Activated T-helper 1 cell treated with anti-CD3 and anti-CD28 coated beads, Interleukin-12 subunit alpha, Interleukin-12 subunit beta, Interleukin-2, Interleukin-4 antibody, amounts not matched to agents 30 ng/mL and 10 ng/mL and 1 ng/mL, durations not matched to agents 14 hours and 24 hours and 36 hours (primary cell): ENCODE measurements at regions not wholly inside any gene's neighbourhood (a gene's known extent, or its start where the extent isn't known, plus 50 kb on each side); places are given as distances from the start of the nearest gene placed in this dataset.

Experiments
- DNase-seq: peaks from one replicate; pipeline ENCODE4 v3.0.0; 2021; ENCODE audit warnings: low spot score
- H3K27ac Mint-ChIP-seq: one replicate; pipeline ENCODE4 v1.8.0; 2021; ENCODE audit warnings: mild to moderate bottlenecking, mixed read lengths
- H3K27me3 Mint-ChIP-seq: one replicate; pipeline ENCODE4 v1.8.0; 2022; ENCODE audit warnings: mild to moderate bottlenecking, moderate library complexity, mixed read lengths; ENCODE audit not compliant: insufficient read depth
- H3K36me3 Mint-ChIP-seq: one replicate; pipeline ENCODE4 v1.8.0; 2021; ENCODE audit warnings: low read depth, mixed read lengths
- H3K4me1 Mint-ChIP-seq: one replicate; pipeline ENCODE4 v1.8.0; 2021; ENCODE audit warnings: low read depth, mixed read lengths
- H3K4me3 Mint-ChIP-seq: one replicate; pipeline ENCODE4 v1.8.0; 2021; ENCODE audit warnings: mild to moderate bottlenecking, moderate library complexity, mixed read lengths
- H3K9me3 Mint-ChIP-seq: one replicate; pipeline ENCODE4 v1.8.0; 2021; ENCODE audit warnings: mixed read lengths
- intact Hi-C: fragments of 100-400 bp; cut with micrococcal nuclease; formaldehyde crosslinking; loops from one replicate; pipeline ENCODE4 v1.15.1; 2024

GRCh38 chr6:40779409-40779808, 192.2 kb upstream of the LRFN2 start:
- no peaks in the 10 kb centered on the region for H3K4me1 Mint-ChIP-seq
- no peaks in the 10 kb centered on the region for H3K36me3 Mint-ChIP-seq
- peaks cover 2% of the 10 kb centered on the region for H3K27me3 Mint-ChIP-seq
- intact Hi-C loops, result no loop called here
- H3K27ac Mint-ChIP-seq, result no peak overlapping the region
- no peak overlapping the region for H3K4me3 Mint-ChIP-seq
- H3K9me3 Mint-ChIP-seq, result no peaks in the 10 kb centered on the region
- no peak for DNase-seq

GRCh38 chr6:40778918-40779317, 191.8 kb upstream of the LRFN2 start:
- no peak overlapping the region for H3K27ac Mint-ChIP-seq
- no peak overlapping the region for H3K4me3 Mint-ChIP-seq
- intact Hi-C loops, result no loop called here
- H3K27me3 Mint-ChIP-seq, result no peaks in the 10 kb centered on the region
- H3K9me3 Mint-ChIP-seq, result no peaks in the 10 kb centered on the region
- DNase-seq, result no peak
- H3K36me3 Mint-ChIP-seq, result no peaks in the 10 kb centered on the region
- H3K4me1 Mint-ChIP-seq, result no peaks in the 10 kb centered on the region

- Mint-ChIP-seq H3K27me3 (no peaks in the 10 kb centered on the region), H3K27ac (no peak overlapping the region), H3K4me1 (no peaks in the 10 kb centered on the region), H3K36me3 (no peaks in the 10 kb centered on the region), H3K9me3 (no peaks in the 10 kb centered on the region), H3K4me3 (no peak overlapping the region)
- intact Hi-C loops, result no loop called here
- no peak for DNase-seq
These were observed 191.0 kb upstream of the LRFN2 start for GRCh38 chr6:40778196-40778595.

- DNase-seq, result no peak
- H3K36me3 Mint-ChIP-seq, result no peaks in the 10 kb centered on the region
- no peaks in the 10 kb centered on the region for H3K9me3 Mint-ChIP-seq
- intact Hi-C loops, result no loop called here
- no peak overlapping the region for H3K27ac Mint-ChIP-seq
- peaks cover 11% of the 10 kb centered on the region for H3K27me3 Mint-ChIP-seq
- H3K4me1 Mint-ChIP-seq, result no peaks in the 10 kb centered on the region
- H3K4me3 Mint-ChIP-seq, result no peak overlapping the region
These were observed 187.8 kb upstream of the LRFN2 start for GRCh38 chr6:40774932-40775331.

- H3K27ac Mint-ChIP-seq, result no peak overlapping the region
- no peaks in the 10 kb centered on the region for H3K36me3 Mint-ChIP-seq
- no peak for DNase-seq
- no peaks in the 10 kb centered on the region for H3K4me1 Mint-ChIP-seq
- intact Hi-C loops, result no loop called here
- no peaks in the 10 kb centered on the region for H3K9me3 Mint-ChIP-seq
- H3K27me3 Mint-ChIP-seq, result peaks cover 14% of the 10 kb centered on the region
- H3K4me3 Mint-ChIP-seq, result no peak overlapping the region
These were observed 183.6 kb upstream of the LRFN2 start for GRCh38 chr6:40770794-40771193.

- H3K36me3 Mint-ChIP-seq, result no peaks in the 10 kb centered on the region
- intact Hi-C loops, result no loop called here
- no peaks in the 10 kb centered on the region for H3K9me3 Mint-ChIP-seq
- no peak overlapping the region for H3K4me3 Mint-ChIP-seq
- no peaks in the 10 kb centered on the region for H3K4me1 Mint-ChIP-seq
- DNase-seq, result no peak
- peaks cover 12% of the 10 kb centered on the region for H3K27me3 Mint-ChIP-seq
- no peak overlapping the region for H3K27ac Mint-ChIP-seq
These were observed 177.6 kb upstream of the LRFN2 start for GRCh38 chr6:40764726-40765125.

GRCh38 chr6:40762981-40763380, 175.8 kb upstream of the LRFN2 start:
- no peak overlapping the region for H3K4me3 Mint-ChIP-seq

GRCh38 chr6:40760887-40761286, 173.7 kb upstream of the LRFN2 start:
- no peaks in the 10 kb centered on the region for H3K4me1 Mint-ChIP-seq
- H3K27me3 Mint-ChIP-seq, result peaks cover 35% of the 10 kb centered on the region
- intact Hi-C loops, result no loop called here
- H3K36me3 Mint-ChIP-seq, result no peaks in the 10 kb centered on the region
- no peak for DNase-seq
- no peak overlapping the region for H3K4me3 Mint-ChIP-seq
- no peaks in the 10 kb centered on the region for H3K9me3 Mint-ChIP-seq
- no peak overlapping the region for H3K27ac Mint-ChIP-seq

More at GRCh38 chr6:40762981-40763380, 175.8 kb upstream of the LRFN2 start:
- H3K9me3 Mint-ChIP-seq, result no peaks in the 10 kb centered on the region
- H3K4me1 Mint-ChIP-seq, result no peaks in the 10 kb centered on the region
- intact Hi-C loops, result no loop called here
- peaks cover 16% of the 10 kb centered on the region for H3K27me3 Mint-ChIP-seq
- no peak for DNase-seq
- H3K36me3 Mint-ChIP-seq, result no peaks in the 10 kb centered on the region
- no peak overlapping the region for H3K27ac Mint-ChIP-seq

GRCh38 chr6:40759838-40760237, 172.7 kb upstream of the LRFN2 start:
- intact Hi-C loops, result no loop called here
- Mint-ChIP-seq H3K4me3 (no peak overlapping the region), H3K36me3 (no peaks in the 10 kb centered on the region), H3K27ac (no peak overlapping the region), H3K4me1 (no peaks in the 10 kb centered on the region), H3K9me3 (no peaks in the 10 kb centered on the region), H3K27me3 (peaks cover 44% of the 10 kb centered on the region)
- no peak for DNase-seq

- Mint-ChIP-seq H3K27ac (no peak overlapping the region), H3K27me3 (peaks cover 42% of the 10 kb centered on the region), H3K9me3 (no peaks in the 10 kb centered on the region), H3K36me3 (no peaks in the 10 kb centered on the region), H3K4me3 (no peak overlapping the region), H3K4me1 (no peaks in the 10 kb centered on the region)
- intact Hi-C loops, result no loop called here
- DNase-seq, result no peak
These were observed 172.1 kb upstream of the LRFN2 start for GRCh38 chr6:40759264-40759663.

- no peak for DNase-seq
- Mint-ChIP-seq H3K27ac (no peak overlapping the region), H3K9me3 (no peaks in the 10 kb centered on the region), H3K36me3 (no peaks in the 10 kb centered on the region), H3K4me1 (no peaks in the 10 kb centered on the region), H3K27me3 (peaks cover 43% of the 10 kb centered on the region), H3K4me3 (no peak overlapping the region)
- intact Hi-C loops, result no loop called here
These were observed 168.7 kb upstream of the LRFN2 start for GRCh38 chr6:40755749-40756452.

GRCh38 chr6:40755046-40755681, 168.0 kb upstream of the LRFN2 start:
- no peaks in the 10 kb centered on the region for H3K9me3 Mint-ChIP-seq
- no peak overlapping the region for H3K4me3 Mint-ChIP-seq
- DNase-seq, result no peak
- peaks cover 43% of the 10 kb centered on the region for H3K27me3 Mint-ChIP-seq
- H3K36me3 Mint-ChIP-seq, result no peaks in the 10 kb centered on the region
- no peak overlapping the region for H3K27ac Mint-ChIP-seq
- intact Hi-C loops, result no loop called here
- H3K4me1 Mint-ChIP-seq, result no peaks in the 10 kb centered on the region

GRCh38 chr6:40754461-40755045, 167.4 kb upstream of the LRFN2 start:
- intact Hi-C loops, result no loop called here
- DNase-seq, result no peak
- Mint-ChIP-seq H3K4me3 (no peak overlapping the region), H3K27me3 (peaks cover 44% of the 10 kb centered on the region), H3K27ac (no peak overlapping the region), H3K4me1 (no peaks in the 10 kb centered on the region), H3K9me3 (no peaks in the 10 kb centered on the region), H3K36me3 (no peaks in the 10 kb centered on the region)
